IMR-90 (cell line): ENCODE measurements at regions not wholly inside any gene's neighbourhood (a gene's known extent, or its start where the extent isn't known, plus 50 kb on each side); places are given as distances from the start of the nearest gene placed in this dataset.

Source experiments
- ATAC-seq: fragments of 200-7000 bp; cut with Tn5 transposase; 2 replicates; pipeline ENCODE4 v1.9.1; 2020; ENCODE audit warnings: low read depth, mild to moderate bottlenecking, moderate library complexity
- BruUV-seq: library from RNA; stranded (reverse); fragments of 400-500 nt; replicated peaks from 2 replicates; lab custom pipeline; 2021; lab: Mats Ljungman, UMichigan
- CTCF ChIA-PET: fragments of 300-600 bp; formaldehyde crosslinking; extraction: SDS; loops from one replicate; lab custom pipeline; 2021; ENCODE audit warnings: antibody characterized with exemption; lab: Yijun Ruan, JAX
- POLR2A ChIA-PET: fragments of 300-600 bp; sonication (Branson Sonifier 250); formaldehyde crosslinking; loops from one replicate; lab custom pipeline; 2022; ENCODE audit warnings: antibody characterized with exemption; ENCODE audit not compliant: unreplicated experiment; lab: Charles Lee
- DNase-seq: peaks from one replicate; pipeline ENCODE4 v3.0.0; 2013
- H2AFZ ChIP-seq: replicated peaks from 2 replicates; pipeline ENCODE3; 2013; ENCODE audit warnings: low read length, mild to moderate bottlenecking; ENCODE audit not compliant: poor library complexity
- H2AK5ac ChIP-seq: 2 replicates; pipeline ENCODE4 v1.6.1; 2013; ENCODE audit warnings: low read depth, low read length, inconsistent platforms
- H2AK9ac ChIP-seq: replicated peaks from 2 replicates; pipeline ENCODE3; 2013; ENCODE audit warnings: mild to moderate bottlenecking, low read depth, low read length, moderate library complexity; ENCODE audit not compliant: poor library complexity
- H2BK120ac ChIP-seq: 2 replicates; pipeline ENCODE4 v1.6.1; 2013; ENCODE audit warnings: low read depth, low read length, inconsistent platforms
- H2BK15ac ChIP-seq: 3 replicates; pipeline ENCODE4 v1.6.1; 2013; ENCODE audit warnings: low read depth, low read length, inconsistent platforms
- H2BK20ac ChIP-seq: 2 replicates; pipeline ENCODE4 v1.6.1; 2013; ENCODE audit warnings: low read depth, mild to moderate bottlenecking, inconsistent platforms, low read length, moderate library complexity
- H2BK5ac ChIP-seq: 2 replicates; pipeline ENCODE4 v1.6.1; 2013; ENCODE audit warnings: mild to moderate bottlenecking, low read depth, low read length, inconsistent platforms; ENCODE audit not compliant: poor library complexity, severe bottlenecking
- H3K14ac ChIP-seq: replicated peaks from 2 replicates; pipeline ENCODE4 v1.6.1; 2013; ENCODE audit warnings: low read depth, low read length, inconsistent platforms
- H3K18ac ChIP-seq: 2 replicates; pipeline ENCODE4 v1.6.1; 2013; ENCODE audit warnings: low read depth, low read length, control low read depth
- H3K23ac ChIP-seq: 2 replicates; pipeline ENCODE4 v1.6.1; 2013; ENCODE audit warnings: low read depth, low read length, inconsistent platforms
- H3K27ac ChIP-seq: 2 replicates; pipeline ENCODE4 v1.5.1; 2013; ENCODE audit warnings: mild to moderate bottlenecking, control low read depth, low read length; ENCODE audit not compliant: insufficient read depth
- H3K27me3 ChIP-seq: 2 replicates; pipeline ENCODE4 v1.6.1; 2013; ENCODE audit warnings: low read length; ENCODE audit not compliant: control insufficient read depth, insufficient read depth
- H3K36me3 ChIP-seq: 2 replicates; pipeline ENCODE4 v1.6.1; 2013; ENCODE audit warnings: low read length, mixed read lengths; ENCODE audit not compliant: control insufficient read depth, insufficient read depth
- H3K4ac ChIP-seq: 2 replicates; pipeline ENCODE4 v1.6.1; 2013; ENCODE audit warnings: low read depth, low read length, inconsistent platforms
- H3K4me1 ChIP-seq: 2 replicates; pipeline ENCODE4 v1.6.1; 2013; ENCODE audit warnings: low read length, mixed read lengths; ENCODE audit not compliant: control insufficient read depth, insufficient read depth
- H3K4me2 ChIP-seq: 2 replicates; pipeline ENCODE4 v1.6.1; 2013; ENCODE audit warnings: low read depth, mild to moderate bottlenecking, control low read depth, low read length, moderate library complexity
- H3K4me3 ChIP-seq: 2 replicates; pipeline ENCODE4 v1.5.1; 2013; ENCODE audit warnings: low read depth, mild to moderate bottlenecking, control low read depth, low read length, moderate library complexity; ENCODE audit not compliant: insufficient read depth
- H3K56ac ChIP-seq: 2 replicates; pipeline ENCODE4 v1.6.1; 2013; ENCODE audit warnings: low read length, inconsistent platforms; ENCODE audit not compliant: insufficient read depth; ENCODE audit errors: extremely low read depth
- H3K79me1 ChIP-seq, 2 experiments: 2 replicates each; pipeline ENCODE4 v1.6.1; 2013; ENCODE audit warnings: low read length in 2 of 2, inconsistent platforms in 1 of 2, low read depth in 1 of 2
- H3K9ac ChIP-seq: 2 replicates; pipeline ENCODE4 v1.6.1; 2013; ENCODE audit warnings: low read depth, low read length, control low read depth
- H3K9me1 ChIP-seq: 2 replicates; pipeline ENCODE4 v1.6.1; 2013; ENCODE audit warnings: low read length, inconsistent platforms; ENCODE audit not compliant: insufficient read depth
- H3K9me3 ChIP-seq: 2 replicates; pipeline ENCODE4 v1.6.1; 2013; ENCODE audit warnings: low read length; ENCODE audit not compliant: control insufficient read depth, insufficient read depth
- H4K20me1 ChIP-seq: 2 replicates; pipeline ENCODE4 v1.6.1; 2013; ENCODE audit warnings: low read length, inconsistent platforms; ENCODE audit not compliant: insufficient read depth
- H4K5ac ChIP-seq: 2 replicates; pipeline ENCODE4 v1.6.1; 2013; ENCODE audit warnings: mild to moderate bottlenecking, low read depth, low read length, control low read depth
- H4K8ac ChIP-seq, 2 experiments: 2 replicates each; pipeline ENCODE4 v1.6.1; 2013; ENCODE audit warnings: low read depth in 2 of 2, low read length in 2 of 2, control low read depth in 1 of 2, inconsistent platforms in 1 of 2
- H4K91ac ChIP-seq: 2 replicates; pipeline ENCODE4 v1.6.1; 2013; ENCODE audit warnings: low read depth, low read length, inconsistent platforms; ENCODE audit not compliant: insufficient read depth
- CEBPB ChIP-seq: IDR thresholded peaks from 2 replicates; pipeline ENCODE4 v1.6.1; 2012; ENCODE audit warnings: low read depth, low read length, improper control_type of control experiment
- WGBS, 2 experiments: methylation state at CpG; one replicate each; pipeline versions ENCODE4 v1.1.5 to v1.1.7; 2013; ENCODE audit warnings: missing lambda C conversion rate in 2 of 2; ENCODE audit not compliant: insufficient read length in 1 of 2; ENCODE audit errors: extremely low coverage in 2 of 2; 5-methylcytosine and 5-hydroxymethylcytosine counted together
- dilution Hi-C: fragments of 300-500 bp; cut with HindIII; formaldehyde crosslinking; loops from one replicate; pipeline ENCODE4 v1.14.3; 2018; ENCODE audit warnings: low sequenced_read_pairs; ENCODE audit not compliant: unreplicated experiment
- in situ Hi-C: fragments of 300-500 bp; cut with MboI; formaldehyde crosslinking; loops from 3 replicates; pipeline ENCODE4 v1.14.3; 2019; ENCODE audit warnings: low sequenced_read_pairs, inconsistent platforms, mixed read lengths
- intact Hi-C: fragments of 100-400 bp; cut with micrococcal nuclease; formaldehyde crosslinking; loops from 2 replicates; pipeline ENCODE4 v1.10.0; 2022

- no peaks in the 10 kb centered on the region for H3K9me3 ChIP-seq
- no peaks in the 10 kb centered on the region for H3K36me3 ChIP-seq
- no peak overlapping the region for H4K5ac ChIP-seq
- H4K20me1 ChIP-seq: no peaks in the 10 kb centered on the region
- POLR2A ChIA-PET: no interaction called here
- no peaks in the 10 kb centered on the region for H3K79me1 ChIP-seq
- no peak for ATAC-seq
- H3K27me3 ChIP-seq: no peaks in the 10 kb centered on the region
- H3K4ac ChIP-seq: no peak overlapping the region
- H3K27ac ChIP-seq: no peak overlapping the region
- in situ Hi-C loops: no loop called here
- H3K4me3 ChIP-seq: no peak overlapping the region
- no peak overlapping the region for H2BK5ac ChIP-seq
- H3K56ac ChIP-seq: no peak overlapping the region
- H4K8ac ChIP-seq: no peak overlapping the region
- no peak overlapping the region for H2BK120ac ChIP-seq
- no peaks in the 10 kb centered on the region for H3K4me1 ChIP-seq
- intact Hi-C loops: no loop called here
- no TSS peak for BruUV-seq
- H2BK20ac ChIP-seq: no peak overlapping the region
- no CpG with 5 or more reads among the region's 2 CpGs for WGBS, 2 experiments
- no peak overlapping the region for H3K23ac ChIP-seq
- H3K4me2 ChIP-seq: no peak overlapping the region
- no peak overlapping the region for H4K91ac ChIP-seq
- no peak overlapping the region for H2AFZ ChIP-seq
- no peak overlapping the region for H2AK9ac ChIP-seq
- DNase-seq: no peak
- dilution Hi-C loops: no loop called here
- no peak overlapping the region for H3K9ac ChIP-seq
- H3K9me1 ChIP-seq: no peaks in the 10 kb centered on the region
- no peak overlapping the region for H2AK5ac ChIP-seq
- no peak overlapping the region for H2BK15ac ChIP-seq
- no peak overlapping the region for H3K18ac ChIP-seq
- no peak overlapping the region for H3K14ac ChIP-seq
- no peak for TF ChIP-seq CEBPB
- CTCF ChIA-PET: no interaction called here
These were observed 486.3 kb upstream of the ZNF462 start for GRCh38 chr9:106376689-106377088.
